Erythroblast (primary cell): ENCODE measurements at regions not wholly inside any gene's neighbourhood (a gene's known extent, or its start where the extent isn't known, plus 50 kb on each side); places are given as distances from the start of the nearest gene placed in this dataset.

Experiments
- GATA1 ChIP-seq: IDR thresholded peaks from 2 replicates; pipeline ENCODE4 v1.6.1; 2011; ENCODE audit warnings: low read depth, mild to moderate bottlenecking, control low read depth, low read length, moderate library complexity
- POLR2A ChIP-seq: IDR thresholded peaks from 2 replicates; pipeline ENCODE4 v1.6.1; 2011; ENCODE audit warnings: mild to moderate bottlenecking, low read length

DNA sequence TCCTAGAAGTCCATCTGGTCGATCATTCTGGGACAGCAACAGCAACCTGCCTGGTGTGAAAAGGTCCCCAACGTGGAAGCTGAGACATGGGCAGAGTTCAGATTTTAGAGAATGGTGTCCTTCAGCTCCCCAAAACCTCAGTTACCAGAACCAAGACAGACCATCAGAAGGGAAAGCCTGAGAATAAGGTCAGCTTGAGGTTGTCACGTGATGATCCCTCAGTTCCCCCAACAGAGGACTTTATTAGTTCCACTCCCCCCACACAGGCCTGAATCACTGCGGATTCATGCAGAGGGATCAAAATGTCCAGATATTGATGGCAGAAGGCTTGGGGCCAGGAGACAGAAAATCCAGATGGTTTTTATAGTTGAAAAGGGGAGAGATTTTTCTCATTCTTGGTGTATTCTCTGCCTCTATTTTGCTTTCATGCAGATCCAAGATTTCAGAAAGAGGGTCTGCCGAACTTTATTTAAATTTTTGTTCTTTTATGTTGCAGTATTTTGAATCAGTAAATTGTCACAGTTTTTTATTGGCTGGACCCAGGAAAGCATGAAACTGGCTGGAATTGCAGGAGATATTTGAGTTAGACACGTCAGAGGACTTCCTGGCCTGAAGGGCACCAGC, 139.0 kb upstream of the NTM start:
- no peak for TF ChIP-seq POLR2A
- no peak for TF ChIP-seq GATA1
